IMR-90 (cell line): ENCODE measurements at regions not wholly inside any gene's neighbourhood (a gene's known extent, or its start where the extent isn't known, plus 50 kb on each side); places are given as distances from the start of the nearest gene placed in this dataset.

Source experiments
- ATAC-seq: fragments of 200-7000 bp; cut with Tn5 transposase; 2 replicates; pipeline ENCODE4 v1.9.1; 2020; ENCODE audit warnings: low read depth, mild to moderate bottlenecking, moderate library complexity
- BruUV-seq: library from RNA; stranded (reverse); fragments of 400-500 nt; replicated peaks from 2 replicates; lab custom pipeline; 2021; lab: Mats Ljungman, UMichigan
- CTCF ChIA-PET: fragments of 300-600 bp; formaldehyde crosslinking; extraction: SDS; loops from one replicate; lab custom pipeline; 2021; ENCODE audit warnings: antibody characterized with exemption; lab: Yijun Ruan, JAX
- POLR2A ChIA-PET: fragments of 300-600 bp; sonication (Branson Sonifier 250); formaldehyde crosslinking; loops from one replicate; lab custom pipeline; 2022; ENCODE audit warnings: antibody characterized with exemption; ENCODE audit not compliant: unreplicated experiment; lab: Charles Lee
- DNase-seq: peaks from one replicate; pipeline ENCODE4 v3.0.0; 2013
- H2AFZ ChIP-seq: replicated peaks from 2 replicates; pipeline ENCODE3; 2013; ENCODE audit warnings: low read length, mild to moderate bottlenecking; ENCODE audit not compliant: poor library complexity
- H2AK5ac ChIP-seq: 2 replicates; pipeline ENCODE4 v1.6.1; 2013; ENCODE audit warnings: low read depth, low read length, inconsistent platforms
- H2AK9ac ChIP-seq: replicated peaks from 2 replicates; pipeline ENCODE3; 2013; ENCODE audit warnings: mild to moderate bottlenecking, low read depth, low read length, moderate library complexity; ENCODE audit not compliant: poor library complexity
- H2BK120ac ChIP-seq: 2 replicates; pipeline ENCODE4 v1.6.1; 2013; ENCODE audit warnings: low read depth, low read length, inconsistent platforms
- H2BK15ac ChIP-seq: 3 replicates; pipeline ENCODE4 v1.6.1; 2013; ENCODE audit warnings: low read depth, low read length, inconsistent platforms
- H2BK20ac ChIP-seq: 2 replicates; pipeline ENCODE4 v1.6.1; 2013; ENCODE audit warnings: low read depth, mild to moderate bottlenecking, inconsistent platforms, low read length, moderate library complexity
- H2BK5ac ChIP-seq: 2 replicates; pipeline ENCODE4 v1.6.1; 2013; ENCODE audit warnings: mild to moderate bottlenecking, low read depth, low read length, inconsistent platforms; ENCODE audit not compliant: poor library complexity, severe bottlenecking
- H3K14ac ChIP-seq: replicated peaks from 2 replicates; pipeline ENCODE4 v1.6.1; 2013; ENCODE audit warnings: low read depth, low read length, inconsistent platforms
- H3K18ac ChIP-seq: 2 replicates; pipeline ENCODE4 v1.6.1; 2013; ENCODE audit warnings: low read depth, low read length, control low read depth
- H3K23ac ChIP-seq: 2 replicates; pipeline ENCODE4 v1.6.1; 2013; ENCODE audit warnings: low read depth, low read length, inconsistent platforms
- H3K27ac ChIP-seq: 2 replicates; pipeline ENCODE4 v1.5.1; 2013; ENCODE audit warnings: mild to moderate bottlenecking, control low read depth, low read length; ENCODE audit not compliant: insufficient read depth
- H3K27me3 ChIP-seq: 2 replicates; pipeline ENCODE4 v1.6.1; 2013; ENCODE audit warnings: low read length; ENCODE audit not compliant: control insufficient read depth, insufficient read depth
- H3K36me3 ChIP-seq: 2 replicates; pipeline ENCODE4 v1.6.1; 2013; ENCODE audit warnings: low read length, mixed read lengths; ENCODE audit not compliant: control insufficient read depth, insufficient read depth
- H3K4ac ChIP-seq: 2 replicates; pipeline ENCODE4 v1.6.1; 2013; ENCODE audit warnings: low read depth, low read length, inconsistent platforms
- H3K4me1 ChIP-seq: 2 replicates; pipeline ENCODE4 v1.6.1; 2013; ENCODE audit warnings: low read length, mixed read lengths; ENCODE audit not compliant: control insufficient read depth, insufficient read depth
- H3K4me2 ChIP-seq: 2 replicates; pipeline ENCODE4 v1.6.1; 2013; ENCODE audit warnings: low read depth, mild to moderate bottlenecking, control low read depth, low read length, moderate library complexity
- H3K4me3 ChIP-seq: 2 replicates; pipeline ENCODE4 v1.5.1; 2013; ENCODE audit warnings: low read depth, mild to moderate bottlenecking, control low read depth, low read length, moderate library complexity; ENCODE audit not compliant: insufficient read depth
- H3K56ac ChIP-seq: 2 replicates; pipeline ENCODE4 v1.6.1; 2013; ENCODE audit warnings: low read length, inconsistent platforms; ENCODE audit not compliant: insufficient read depth; ENCODE audit errors: extremely low read depth
- H3K79me1 ChIP-seq, 2 experiments: 2 replicates each; pipeline ENCODE4 v1.6.1; 2013; ENCODE audit warnings: low read length in 2 of 2, inconsistent platforms in 1 of 2, low read depth in 1 of 2
- H3K9ac ChIP-seq: 2 replicates; pipeline ENCODE4 v1.6.1; 2013; ENCODE audit warnings: low read depth, low read length, control low read depth
- H3K9me1 ChIP-seq: 2 replicates; pipeline ENCODE4 v1.6.1; 2013; ENCODE audit warnings: low read length, inconsistent platforms; ENCODE audit not compliant: insufficient read depth
- H3K9me3 ChIP-seq: 2 replicates; pipeline ENCODE4 v1.6.1; 2013; ENCODE audit warnings: low read length; ENCODE audit not compliant: control insufficient read depth, insufficient read depth
- H4K20me1 ChIP-seq: 2 replicates; pipeline ENCODE4 v1.6.1; 2013; ENCODE audit warnings: low read length, inconsistent platforms; ENCODE audit not compliant: insufficient read depth
- H4K5ac ChIP-seq: 2 replicates; pipeline ENCODE4 v1.6.1; 2013; ENCODE audit warnings: mild to moderate bottlenecking, low read depth, low read length, control low read depth
- H4K8ac ChIP-seq, 2 experiments: 2 replicates each; pipeline ENCODE4 v1.6.1; 2013; ENCODE audit warnings: low read depth in 2 of 2, low read length in 2 of 2, control low read depth in 1 of 2, inconsistent platforms in 1 of 2
- H4K91ac ChIP-seq: 2 replicates; pipeline ENCODE4 v1.6.1; 2013; ENCODE audit warnings: low read depth, low read length, inconsistent platforms; ENCODE audit not compliant: insufficient read depth
- BHLHE40 ChIP-seq: fragments of 150-350 bp; IDR thresholded peaks from 2 replicates; pipeline ENCODE4 v1.6.1; 2016; ENCODE audit warnings: mild to moderate bottlenecking, low read depth, low read length
- CEBPB ChIP-seq: IDR thresholded peaks from 2 replicates; pipeline ENCODE4 v1.6.1; 2012; ENCODE audit warnings: low read depth, low read length, improper control_type of control experiment
- CHD1 ChIP-seq: IDR thresholded peaks from 2 replicates; pipeline ENCODE4 v1.6.1; 2012; ENCODE audit warnings: low read depth, low read length, improper control_type of control experiment
- FOS ChIP-seq: fragments of 150-350 bp; IDR thresholded peaks from 2 replicates; pipeline ENCODE4 v1.6.1; 2016; ENCODE audit warnings: low read depth, low read length
- MAFK ChIP-seq: IDR thresholded peaks from 2 replicates; pipeline ENCODE4 v1.6.1; 2012; ENCODE audit warnings: low read depth, low read length, improper control_type of control experiment
- MAZ ChIP-seq: IDR thresholded peaks from 2 replicates; pipeline ENCODE4 v1.6.1; 2012; ENCODE audit warnings: low read depth, mild to moderate bottlenecking, low read length, improper control_type of control experiment, moderate library complexity, borderline replicate concordance
- MXI1 ChIP-seq: IDR thresholded peaks from 2 replicates; pipeline ENCODE4 v1.6.1; 2012; ENCODE audit warnings: low read depth, mild to moderate bottlenecking, low read length, moderate library complexity, borderline replicate concordance
- NFE2L2 ChIP-seq: fragments of 150-350 bp; IDR thresholded peaks from 2 replicates; pipeline ENCODE4 v1.6.1; 2016; ENCODE audit warnings: low read depth, mild to moderate bottlenecking, low read length
- POLR2A ChIP-seq: IDR thresholded peaks from 2 replicates; pipeline ENCODE4 v1.6.1; 2012; ENCODE audit warnings: mild to moderate bottlenecking, low read depth, low read length
- RAD21 ChIP-seq: IDR thresholded peaks from 2 replicates; pipeline ENCODE4 v1.6.1; 2012; ENCODE audit warnings: low read length, improper control_type of control experiment
- RCOR1 ChIP-seq: IDR thresholded peaks from 2 replicates; pipeline ENCODE4 v1.6.1; 2012; ENCODE audit warnings: mild to moderate bottlenecking, low read length, improper control_type of control experiment; ENCODE audit not compliant: insufficient replicate concordance
- RFX5 ChIP-seq: IDR thresholded peaks from 2 replicates; pipeline ENCODE4 v1.8.0; 2012; ENCODE audit warnings: low read depth, mild to moderate bottlenecking, low read length, moderate library complexity
- SMC3 ChIP-seq: fragments of 150-350 bp; IDR thresholded peaks from 2 replicates; pipeline ENCODE4 v1.6.1; 2016; ENCODE audit warnings: low read depth, mild to moderate bottlenecking, antibody characterized with exemption, low read length, moderate library complexity
- WGBS, 2 experiments: methylation state at CpG; one replicate each; pipeline versions ENCODE4 v1.1.5 to v1.1.7; 2013; ENCODE audit warnings: missing lambda C conversion rate in 2 of 2; ENCODE audit not compliant: insufficient read length in 1 of 2; ENCODE audit errors: extremely low coverage in 2 of 2; 5-methylcytosine and 5-hydroxymethylcytosine counted together
- dilution Hi-C: fragments of 300-500 bp; cut with HindIII; formaldehyde crosslinking; loops from one replicate; pipeline ENCODE4 v1.14.3; 2018; ENCODE audit warnings: low sequenced_read_pairs; ENCODE audit not compliant: unreplicated experiment
- in situ Hi-C: fragments of 300-500 bp; cut with MboI; formaldehyde crosslinking; loops from 3 replicates; pipeline ENCODE4 v1.14.3; 2019; ENCODE audit warnings: low sequenced_read_pairs, inconsistent platforms, mixed read lengths
- intact Hi-C: fragments of 100-400 bp; cut with micrococcal nuclease; formaldehyde crosslinking; loops from 2 replicates; pipeline ENCODE4 v1.10.0; 2022
- TF ChIP-seq, protein P1 (sequence below): conservative IDR thresholded peaks from 2 replicates; pipeline ENCODE4 v1.5.1; 2012; ENCODE audit warnings: mild to moderate bottlenecking, low read depth, low read length, improper control_type of control experiment
- TF ChIP-seq, protein P2 (sequence below): fragments of 150-350 bp; IDR thresholded peaks from 2 replicates; pipeline ENCODE4 v1.6.1; 2017; ENCODE audit warnings: mild to moderate bottlenecking, antibody characterized with exemption, low read length, low read depth
- TF ChIP-seq, protein P3 (sequence below): fragments of 150-350 bp; IDR thresholded peaks from 2 replicates; pipeline ENCODE4 v1.6.1; 2016; ENCODE audit warnings: low read depth, mild to moderate bottlenecking, low read length, moderate library complexity, borderline replicate concordance

DNA sequence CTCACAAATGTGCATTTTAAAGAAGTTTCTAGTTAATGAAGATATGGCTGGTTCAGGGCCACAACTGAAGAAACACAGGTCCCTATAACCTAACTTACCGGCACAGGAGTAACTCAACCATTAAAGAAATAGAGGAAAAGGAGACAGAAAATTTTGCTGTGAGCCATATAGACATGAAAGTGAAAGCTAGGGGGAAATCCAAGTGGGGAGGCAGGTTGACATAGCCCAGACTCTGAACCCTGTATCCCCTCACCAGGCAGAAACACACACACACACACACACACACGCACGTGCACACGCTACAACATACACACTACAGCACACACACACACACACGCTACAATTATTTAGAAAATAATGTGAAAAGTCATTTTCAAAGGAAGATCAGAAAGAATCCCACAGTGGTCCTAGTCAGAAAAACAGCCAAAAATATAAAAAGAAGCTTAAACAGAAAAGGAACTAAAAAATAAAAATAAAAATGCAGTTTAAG is 856.4 kb upstream of the CDH6 start:
- Histone ChIP-seq H3K18ac (no peak overlapping the region), H3K36me3 (no peaks in the 10 kb centered on the region), H3K23ac (no peak overlapping the region), H3K9me3 (peaks cover 2% of the 10 kb centered on the region; the same call in 1 of the 2 replicates), H4K91ac (no peak overlapping the region), H4K5ac (no peak overlapping the region), H3K79me1 (no peaks in the 10 kb centered on the region), H3K27me3 (no peaks in the 10 kb centered on the region), H2AK9ac (no peak overlapping the region), H3K4me3 (no peak overlapping the region), H3K4me1 (no peaks in the 10 kb centered on the region), H2AK5ac (no peak overlapping the region), H4K20me1 (no peaks in the 10 kb centered on the region), H3K9ac (no peak overlapping the region), H2AFZ (no peak overlapping the region), H3K27ac (no peak overlapping the region), H3K56ac (no peak overlapping the region), H3K9me1 (no peaks in the 10 kb centered on the region), H2BK5ac (no peak overlapping the region), H2BK15ac (no peak overlapping the region), H2BK120ac (no peak overlapping the region), H2BK20ac (no peak overlapping the region), H3K14ac (no peak overlapping the region), H3K4me2 (no peak overlapping the region), H3K4ac (no peak overlapping the region), H4K8ac (no peak overlapping the region)
- POLR2A ChIA-PET, result no interaction called here
- no CpG with 5 or more reads among the region's 5 CpGs for WGBS, 2 experiments
- no TSS peak for BruUV-seq
- in situ Hi-C loops (no loop called here), intact Hi-C loops (no loop called here), dilution Hi-C loops (no loop called here)
- CTCF ChIA-PET, result no interaction called here
- ATAC-seq (no peak), DNase-seq (no peak)
- TF ChIP-seq MAZ (no peak), RFX5 (no peak), NFE2L2 (no peak), CHD1 (no peak), MAFK (no peak), RAD21 (no peak), BHLHE40 (no peak), FOS (no peak), SMC3 (no peak), RCOR1 (no peak), MXI1 (no peak), POLR2A (no peak), CEBPB (no peak)
- TF ChIP-seq, protein P1, sequence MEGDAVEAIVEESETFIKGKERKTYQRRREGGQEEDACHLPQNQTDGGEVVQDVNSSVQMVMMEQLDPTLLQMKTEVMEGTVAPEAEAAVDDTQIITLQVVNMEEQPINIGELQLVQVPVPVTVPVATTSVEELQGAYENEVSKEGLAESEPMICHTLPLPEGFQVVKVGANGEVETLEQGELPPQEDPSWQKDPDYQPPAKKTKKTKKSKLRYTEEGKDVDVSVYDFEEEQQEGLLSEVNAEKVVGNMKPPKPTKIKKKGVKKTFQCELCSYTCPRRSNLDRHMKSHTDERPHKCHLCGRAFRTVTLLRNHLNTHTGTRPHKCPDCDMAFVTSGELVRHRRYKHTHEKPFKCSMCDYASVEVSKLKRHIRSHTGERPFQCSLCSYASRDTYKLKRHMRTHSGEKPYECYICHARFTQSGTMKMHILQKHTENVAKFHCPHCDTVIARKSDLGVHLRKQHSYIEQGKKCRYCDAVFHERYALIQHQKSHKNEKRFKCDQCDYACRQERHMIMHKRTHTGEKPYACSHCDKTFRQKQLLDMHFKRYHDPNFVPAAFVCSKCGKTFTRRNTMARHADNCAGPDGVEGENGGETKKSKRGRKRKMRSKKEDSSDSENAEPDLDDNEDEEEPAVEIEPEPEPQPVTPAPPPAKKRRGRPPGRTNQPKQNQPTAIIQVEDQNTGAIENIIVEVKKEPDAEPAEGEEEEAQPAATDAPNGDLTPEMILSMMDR, result no peak
- TF ChIP-seq, protein P2, sequence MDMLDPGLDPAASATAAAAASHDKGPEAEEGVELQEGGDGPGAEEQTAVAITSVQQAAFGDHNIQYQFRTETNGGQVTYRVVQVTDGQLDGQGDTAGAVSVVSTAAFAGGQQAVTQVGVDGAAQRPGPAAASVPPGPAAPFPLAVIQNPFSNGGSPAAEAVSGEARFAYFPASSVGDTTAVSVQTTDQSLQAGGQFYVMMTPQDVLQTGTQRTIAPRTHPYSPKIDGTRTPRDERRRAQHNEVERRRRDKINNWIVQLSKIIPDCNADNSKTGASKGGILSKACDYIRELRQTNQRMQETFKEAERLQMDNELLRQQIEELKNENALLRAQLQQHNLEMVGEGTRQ, result no peak
- TF ChIP-seq, protein P3, sequence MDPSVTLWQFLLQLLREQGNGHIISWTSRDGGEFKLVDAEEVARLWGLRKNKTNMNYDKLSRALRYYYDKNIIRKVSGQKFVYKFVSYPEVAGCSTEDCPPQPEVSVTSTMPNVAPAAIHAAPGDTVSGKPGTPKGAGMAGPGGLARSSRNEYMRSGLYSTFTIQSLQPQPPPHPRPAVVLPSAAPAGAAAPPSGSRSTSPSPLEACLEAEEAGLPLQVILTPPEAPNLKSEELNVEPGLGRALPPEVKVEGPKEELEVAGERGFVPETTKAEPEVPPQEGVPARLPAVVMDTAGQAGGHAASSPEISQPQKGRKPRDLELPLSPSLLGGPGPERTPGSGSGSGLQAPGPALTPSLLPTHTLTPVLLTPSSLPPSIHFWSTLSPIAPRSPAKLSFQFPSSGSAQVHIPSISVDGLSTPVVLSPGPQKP, result no peak
